Psoas muscle (tissue), 7 donors: ENCODE measurements at regions not wholly inside any gene's neighbourhood (a gene's known extent, or its start where the extent isn't known, plus 50 kb on each side); places are given as distances from the start of the nearest gene placed in this dataset.
"Not testable (repeated sequence)": the region's sequence is repeated elsewhere in the genome, so short reads cannot be mapped to it uniquely, and the experiment has no call there.

ENCODE experiments used
- ATAC-seq, 4 donors: fragments of 200-7000 bp; cut with Tn5 transposase; one replicate each; pipeline ENCODE4 v1.9.1; 2020; ENCODE audit warnings: moderate library complexity in 3 of 4, mild to moderate bottlenecking in 2 of 4
- DNase-seq, 2 donors: peaks; one replicate each; pipeline ENCODE4 v3.0.0-alpha.2; 2020
- H3K27ac ChIP-seq: fragments of 200-600 bp; one replicate; pipeline ENCODE4 v1.8.0; 2022
- H3K27me3 ChIP-seq, 3 donors: fragments of 200-600 bp in 1 of 3; one replicate each; pipeline versions ENCODE4 v1.6.1 to v1.8.0; 2013 to 2022; ENCODE audit warnings: low read length in 2 of 3, mild to moderate bottlenecking in 2 of 3, moderate library complexity in 1 of 3; ENCODE audit not compliant: insufficient read depth in 3 of 3
- H3K36me3 ChIP-seq, 2 donors: fragments of 200-600 bp in 1 of 2; one replicate each; pipeline versions ENCODE4 v1.6.1 to v1.8.0; 2013 to 2022; ENCODE audit warnings: low read depth in 1 of 2, mild to moderate bottlenecking in 1 of 2, moderate library complexity in 1 of 2; ENCODE audit not compliant: insufficient read depth in 1 of 2
- H3K4me1 ChIP-seq: fragments of 200-600 bp; one replicate; pipeline ENCODE4 v1.8.0; 2022
- H3K4me3 ChIP-seq: fragments of 200-600 bp; one replicate; pipeline ENCODE4 v1.8.0; 2022; ENCODE audit warnings: mild to moderate bottlenecking
- H3K9me3 ChIP-seq: fragments of 200-600 bp; one replicate; pipeline ENCODE4 v1.8.0; 2022
- WGBS, 3 donors: extraction: QIAGEN DNeasy Blood & Tissue Kit; methylation state at CpG; one replicate each; pipeline versions ENCODE4 v1.1.6 to v1.1.7; 2013; 5-methylcytosine and 5-hydroxymethylcytosine counted together
- intact Hi-C, 2 donors: fragments of 100-400 bp; cut with DNase I; formaldehyde crosslinking; loops; one replicate each; pipeline versions ENCODE4 v1.11.0 to v1.14.2; 2022
- TF ChIP-seq, protein P1 (sequence below): fragments of 200-600 bp; IDR thresholded peaks from one replicate; pipeline ENCODE4 v1.8.0; 2022; ENCODE audit warnings: antibody characterized with exemption
- donor health status: healthy with polysubstance abuse.
- donor health status: DM: no; HTN: no; CAD: no; lungs with moderate emphysema.
- donor health status: Bipolar disorder and iron deficiency.
- donor health status: healthy.
- donor health status: DM: yes; HTN: yes; CAD: no.
- donor health status: DM: no; HTN: no; CAD: no.
- donor health status: DM: yes; HTN: yes; CAD: no.

DNA sequence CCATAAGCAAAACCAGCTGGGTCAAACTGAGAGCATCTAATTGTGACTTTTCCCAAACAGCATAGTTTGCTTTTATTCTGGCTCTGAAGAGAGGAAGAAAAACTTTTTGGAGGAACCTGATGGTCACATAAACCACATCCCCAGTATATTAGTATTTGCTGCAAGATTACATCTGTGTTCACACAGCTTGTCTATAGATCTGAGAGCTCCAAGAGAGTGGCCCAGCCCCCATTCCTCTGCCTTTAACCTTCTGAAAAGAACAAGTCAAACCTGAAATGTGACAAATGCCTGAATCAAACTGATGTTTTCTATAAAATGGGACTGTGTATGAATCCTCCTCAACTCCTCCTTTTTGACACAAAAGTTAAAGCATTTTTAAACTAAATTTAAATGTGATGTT, 435.2 kb downstream of the ZNF479 start:
- H3K36me3 ChIP-seq, H3K27ac ChIP-seq, H3K4me3 ChIP-seq, DNase-seq, ATAC-seq, H3K4me1 ChIP-seq, intact Hi-C loops, H3K27me3 ChIP-seq, H3K9me3 ChIP-seq: not testable (repeated sequence)

DNA sequence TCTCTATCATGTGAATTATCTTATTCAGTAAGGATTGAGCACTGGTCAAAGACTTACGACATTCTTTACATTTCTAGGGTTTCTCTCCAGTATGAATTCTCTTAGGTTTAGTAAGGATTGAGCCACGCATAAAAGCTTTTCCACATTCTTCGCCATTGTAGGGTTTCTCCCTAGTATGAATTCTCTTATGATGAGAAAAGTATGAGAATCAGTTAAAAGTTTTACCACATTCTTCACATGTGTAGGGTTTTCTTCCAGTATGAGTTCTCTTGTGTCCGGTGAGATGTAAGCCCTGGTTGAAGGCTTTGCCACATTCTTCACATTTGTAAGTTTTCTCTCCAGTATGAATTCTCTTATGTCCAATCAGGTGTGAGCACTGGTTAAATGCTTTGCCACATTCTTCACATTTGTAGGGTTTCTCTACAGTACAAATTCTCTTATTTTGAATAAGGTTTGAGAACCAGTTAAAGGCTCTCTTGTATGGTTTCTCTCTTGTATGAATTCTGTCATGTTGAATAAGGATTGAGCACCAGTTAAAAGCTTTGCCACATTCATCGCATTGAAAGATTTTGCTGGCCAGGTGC, 445.9 kb downstream of the ZNF479 start:
- 64 to 78% (median 71%) methylated on average over 5 of the region's 5 CpGs for WGBS, 3 donors
- TF ChIP-seq, protein P1, sequence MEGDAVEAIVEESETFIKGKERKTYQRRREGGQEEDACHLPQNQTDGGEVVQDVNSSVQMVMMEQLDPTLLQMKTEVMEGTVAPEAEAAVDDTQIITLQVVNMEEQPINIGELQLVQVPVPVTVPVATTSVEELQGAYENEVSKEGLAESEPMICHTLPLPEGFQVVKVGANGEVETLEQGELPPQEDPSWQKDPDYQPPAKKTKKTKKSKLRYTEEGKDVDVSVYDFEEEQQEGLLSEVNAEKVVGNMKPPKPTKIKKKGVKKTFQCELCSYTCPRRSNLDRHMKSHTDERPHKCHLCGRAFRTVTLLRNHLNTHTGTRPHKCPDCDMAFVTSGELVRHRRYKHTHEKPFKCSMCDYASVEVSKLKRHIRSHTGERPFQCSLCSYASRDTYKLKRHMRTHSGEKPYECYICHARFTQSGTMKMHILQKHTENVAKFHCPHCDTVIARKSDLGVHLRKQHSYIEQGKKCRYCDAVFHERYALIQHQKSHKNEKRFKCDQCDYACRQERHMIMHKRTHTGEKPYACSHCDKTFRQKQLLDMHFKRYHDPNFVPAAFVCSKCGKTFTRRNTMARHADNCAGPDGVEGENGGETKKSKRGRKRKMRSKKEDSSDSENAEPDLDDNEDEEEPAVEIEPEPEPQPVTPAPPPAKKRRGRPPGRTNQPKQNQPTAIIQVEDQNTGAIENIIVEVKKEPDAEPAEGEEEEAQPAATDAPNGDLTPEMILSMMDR: no peak
- Histone ChIP-seq H3K4me1 (no peaks in the 10 kb centered on the region), H3K9me3 (peaks cover 25% of the 10 kb centered on the region), H3K27ac (no peak overlapping the region), H3K36me3 (no peaks in the 10 kb centered on the region), H3K27me3 (no peaks in the 10 kb centered on the region), H3K4me3 (no peak overlapping the region)
- ATAC-seq: no peak
- intact Hi-C loops: no loop called here
- no peak for DNase-seq

DNA sequence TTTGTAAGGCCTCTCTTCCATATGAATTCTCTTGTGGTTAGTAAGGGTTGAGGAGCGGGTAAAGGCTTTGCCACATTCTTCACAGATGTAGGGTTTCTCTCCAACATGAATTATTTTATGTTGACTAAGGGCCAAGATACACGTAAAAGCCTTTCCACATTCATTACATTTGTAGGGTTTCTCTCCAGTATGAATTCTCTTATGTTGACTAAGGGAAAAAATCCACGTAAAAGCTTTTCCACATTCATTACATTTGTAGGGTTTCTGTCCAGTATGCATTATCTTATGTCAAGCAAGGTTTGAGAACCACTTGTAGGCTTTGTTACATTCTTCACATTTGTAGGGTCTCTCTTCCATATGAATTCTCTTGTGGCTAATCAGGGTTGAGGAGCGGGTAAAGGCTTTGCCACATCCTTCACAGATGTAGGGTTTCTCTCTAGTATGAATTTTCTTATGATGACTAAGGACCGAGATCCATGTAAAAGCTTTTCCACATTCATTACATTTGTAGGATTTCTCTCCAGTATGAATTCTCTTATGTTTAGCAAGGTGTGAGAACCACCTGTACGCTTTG, 493.0 kb downstream of the ZNF479 start:
- WGBS, 3 donors: 66 to 68% (median 68%) methylated on average over 6 of the region's 6 CpGs
- Histone ChIP-seq H3K27ac (no peak overlapping the region), H3K9me3 (peaks cover 37% of the 10 kb centered on the region), H3K36me3 (no peaks in the 10 kb centered on the region), H3K27me3 (no peaks in the 10 kb centered on the region), H3K4me3 (no peak overlapping the region), H3K4me1 (no peaks in the 10 kb centered on the region)
- DNase-seq: no peak
- intact Hi-C loops: no loop called here
- TF ChIP-seq, protein P1: no peak
- no peak for ATAC-seq

DNA sequence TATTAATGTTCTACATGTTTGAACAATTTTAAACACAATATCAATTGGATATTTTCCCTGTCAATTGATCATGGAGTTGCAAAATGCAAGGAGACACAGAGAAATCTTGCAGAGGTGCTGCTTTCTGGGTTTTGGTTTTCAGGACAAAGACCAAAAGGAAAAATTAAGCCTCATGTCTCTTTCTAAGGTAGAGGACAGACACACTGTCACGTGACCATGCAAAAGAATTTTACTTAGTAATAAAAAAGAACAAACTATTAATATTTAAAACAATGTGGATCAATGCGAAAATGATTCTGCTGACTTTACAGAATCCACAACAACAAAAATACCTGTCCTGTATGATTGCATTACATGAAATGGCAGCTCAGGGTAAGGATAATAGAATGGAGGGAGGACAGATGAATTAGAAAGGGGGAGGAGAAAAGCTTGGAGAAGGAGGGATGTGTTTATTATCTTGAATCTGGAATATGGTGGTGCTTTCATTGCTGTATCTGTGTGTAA, 493.7 kb upstream of the NUPR2 start:
- ATAC-seq (no peak), DNase-seq (no peak)
- TF ChIP-seq, protein P1: no peak
- no peak overlapping the region for H3K4me3 ChIP-seq
- no peaks in the 10 kb centered on the region for H3K9me3 ChIP-seq
- no peaks in the 10 kb centered on the region for H3K4me1 ChIP-seq
- no peaks in the 10 kb centered on the region for H3K27me3 ChIP-seq
- intact Hi-C loops: no loop called here
- WGBS, 3 donors: 29 to 41% (median 35%) methylated on average over 2 of the region's 2 CpGs
- H3K36me3 ChIP-seq: no peaks in the 10 kb centered on the region
- no peak overlapping the region for H3K27ac ChIP-seq

DNA sequence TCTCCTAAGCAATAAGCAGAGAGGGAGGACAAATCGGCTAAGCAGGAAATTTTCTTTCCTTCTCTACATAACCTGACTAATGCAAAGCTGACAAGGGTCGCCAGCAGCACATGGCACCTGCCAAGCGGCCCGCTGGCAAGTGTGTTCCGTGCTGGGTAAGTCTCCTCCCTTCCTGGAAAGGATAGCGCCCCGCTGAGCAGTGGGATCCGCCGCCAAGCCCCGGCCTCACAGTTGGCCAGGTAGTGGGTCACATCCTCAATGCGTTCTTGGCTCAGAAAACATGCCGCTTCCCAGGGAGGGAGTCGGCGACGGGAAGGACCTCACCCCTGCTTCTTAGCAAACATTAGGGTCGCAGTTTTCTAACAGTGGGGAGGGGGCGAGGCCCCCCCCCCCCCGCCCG, 488.9 kb upstream of the NUPR2 start:
- H3K36me3 ChIP-seq: no peaks in the 10 kb centered on the region
- no peak for ATAC-seq
- H3K9me3 ChIP-seq: no peaks in the 10 kb centered on the region
- TF ChIP-seq, protein P1: no peak
- H3K4me3 ChIP-seq: no peak overlapping the region
- WGBS, 3 donors: 52 to 57% (median 56%) methylated on average over 19 of the region's 19 CpGs
- no peaks in the 10 kb centered on the region for H3K27me3 ChIP-seq
- H3K4me1 ChIP-seq: no peaks in the 10 kb centered on the region
- no peak for DNase-seq
- H3K27ac ChIP-seq: no peak overlapping the region
- intact Hi-C loops: no loop called here
